Choroid plexus epithelial cell (primary cell): ENCODE measurements at regions not wholly inside any gene's neighbourhood (a gene's known extent, or its start where the extent isn't known, plus 50 kb on each side); places are given as distances from the start of the nearest gene placed in this dataset.
A peak's percentile ranks its signal among the peaks of the same experiment; 100 is the strongest.

Experiments used
- DNase-seq: peaks from one replicate; pipeline ENCODE4 v3.0.0-alpha.2; 2010; ENCODE audit warnings: low read depth
- H3K4me3 ChIP-seq: 2 replicates; pipeline ENCODE4 v1.5.1; 2011; ENCODE audit warnings: low read depth, mild to moderate bottlenecking, control low read depth, low read length, moderate library complexity
- CTCF ChIP-seq: conservative IDR thresholded peaks from 2 replicates; pipeline ENCODE4 v1.5.1; 2011; ENCODE audit warnings: low read depth, mild to moderate bottlenecking, control low read depth, inconsistent platforms, low read length, moderate library complexity

- no peak for DNase-seq
- TF ChIP-seq CTCF, result no peak
- H3K4me3 ChIP-seq, result no peak overlapping the region
Measured at GRCh38 chr20:57908226-57908625, 198.4 kb upstream of the PMEPA1 start.

- DNase-seq, result no peak
Measured at GRCh38 chr20:57907131-57908000, 197.6 kb upstream of the PMEPA1 start.

GRCh38 chr20:57905448-57905847 is 195.6 kb upstream of the PMEPA1 start:
- no peak for TF ChIP-seq CTCF
- no peak for DNase-seq
- no peak overlapping the region for H3K4me3 ChIP-seq

More at GRCh38 chr20:57907131-57908000, 197.6 kb upstream of the PMEPA1 start:
- H3K4me3 ChIP-seq, result no peak overlapping the region
- no peak for TF ChIP-seq CTCF

GRCh38 chr20:57904314-57905105 is 194.7 kb upstream of the PMEPA1 start:
- no peak for TF ChIP-seq CTCF

GRCh38 chr20:57902473-57902872 is 192.7 kb upstream of the PMEPA1 start:
- DNase-seq, result peak; percentile 75
- TF ChIP-seq CTCF, result peak; percentile 40
- H3K4me3 ChIP-seq, result no peak overlapping the region

More at GRCh38 chr20:57904314-57905105, 194.7 kb upstream of the PMEPA1 start:
- peak; percentile 11 for DNase-seq
- no peak overlapping the region for H3K4me3 ChIP-seq

GRCh38 chr20:57901526-57901925 is 191.7 kb upstream of the PMEPA1 start:
- H3K4me3 ChIP-seq, result no peak overlapping the region
- no peak for TF ChIP-seq CTCF

More at GRCh38 chr20:57901526-57901925, 191.7 kb upstream of the PMEPA1 start:
- no peak for DNase-seq
